Lower lobe of right lung (tissue), 2 donors: ENCODE measurements at regions not wholly inside any gene's neighbourhood (a gene's known extent, or its start where the extent isn't known, plus 50 kb on each side); places are given as distances from the start of the nearest gene placed in this dataset.

Experiments used
- ATAC-seq, 2 donors: fragments of 200-7000 bp; cut with Tn5 transposase; one replicate each; pipeline ENCODE4 v1.9.1; 2020 to 2022; ENCODE audit warnings: mild to moderate bottlenecking in 2 of 2, moderate library complexity in 2 of 2
- DNase-seq: peaks from one replicate; pipeline ENCODE4 v3.0.0-alpha.2; 2020
- H3K27ac ChIP-seq: fragments of 200-600 bp; one replicate; pipeline ENCODE4 v1.8.0; 2022
- H3K27me3 ChIP-seq: fragments of 200-600 bp; one replicate; pipeline ENCODE4 v1.8.0; 2022; ENCODE audit warnings: low read depth
- H3K36me3 ChIP-seq: fragments of 200-600 bp; one replicate; pipeline ENCODE4 v1.8.0; 2022; ENCODE audit warnings: mild to moderate bottlenecking
- H3K4me1 ChIP-seq: fragments of 200-600 bp; one replicate; pipeline ENCODE4 v1.8.0; 2022
- H3K4me3 ChIP-seq: fragments of 200-600 bp; one replicate; pipeline ENCODE4 v1.8.0; 2022; ENCODE audit warnings: mild to moderate bottlenecking
- H3K9me3 ChIP-seq: fragments of 200-600 bp; one replicate; pipeline ENCODE4 v1.8.0; 2022
- intact Hi-C: fragments of 100-400 bp; cut with DNase I; formaldehyde crosslinking; loops from one replicate; pipeline ENCODE4 v1.11.0; 2022
- TF ChIP-seq, protein P1 (sequence below): fragments of 200-600 bp; IDR thresholded peaks from one replicate; pipeline ENCODE4 v1.8.0; 2022; ENCODE audit warnings: antibody characterized with exemption, mild to moderate bottlenecking
- donor health status: DM: no; HTN: yes; CAD: no; lungs with severe emphysema.

DNA sequence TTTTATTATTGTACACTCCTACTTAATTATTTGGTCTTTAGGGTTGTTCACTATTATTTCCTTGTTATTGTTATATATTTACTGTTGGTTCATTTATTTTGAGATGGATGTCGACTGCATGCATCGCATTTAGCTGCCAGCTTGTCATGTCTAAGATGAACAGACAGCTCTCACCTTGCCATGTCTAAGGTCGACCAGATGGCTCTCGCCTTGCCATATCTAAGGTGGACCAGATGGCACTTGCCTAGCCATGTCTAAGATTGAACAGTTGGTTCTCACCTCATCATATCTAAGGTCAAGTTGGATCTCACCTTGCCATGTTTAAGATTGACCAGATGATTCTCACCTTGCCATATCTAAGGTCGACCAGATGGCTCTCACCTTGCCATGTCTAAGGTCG, 1440.9 kb downstream of the UQCRFS1 start:
- TF ChIP-seq, protein P1, sequence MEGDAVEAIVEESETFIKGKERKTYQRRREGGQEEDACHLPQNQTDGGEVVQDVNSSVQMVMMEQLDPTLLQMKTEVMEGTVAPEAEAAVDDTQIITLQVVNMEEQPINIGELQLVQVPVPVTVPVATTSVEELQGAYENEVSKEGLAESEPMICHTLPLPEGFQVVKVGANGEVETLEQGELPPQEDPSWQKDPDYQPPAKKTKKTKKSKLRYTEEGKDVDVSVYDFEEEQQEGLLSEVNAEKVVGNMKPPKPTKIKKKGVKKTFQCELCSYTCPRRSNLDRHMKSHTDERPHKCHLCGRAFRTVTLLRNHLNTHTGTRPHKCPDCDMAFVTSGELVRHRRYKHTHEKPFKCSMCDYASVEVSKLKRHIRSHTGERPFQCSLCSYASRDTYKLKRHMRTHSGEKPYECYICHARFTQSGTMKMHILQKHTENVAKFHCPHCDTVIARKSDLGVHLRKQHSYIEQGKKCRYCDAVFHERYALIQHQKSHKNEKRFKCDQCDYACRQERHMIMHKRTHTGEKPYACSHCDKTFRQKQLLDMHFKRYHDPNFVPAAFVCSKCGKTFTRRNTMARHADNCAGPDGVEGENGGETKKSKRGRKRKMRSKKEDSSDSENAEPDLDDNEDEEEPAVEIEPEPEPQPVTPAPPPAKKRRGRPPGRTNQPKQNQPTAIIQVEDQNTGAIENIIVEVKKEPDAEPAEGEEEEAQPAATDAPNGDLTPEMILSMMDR, result no peak
- intact Hi-C loops, result no loop called here
- DNase-seq (no peak), ATAC-seq (no peak)
- peaks cover 8% of the 10 kb centered on the region for H3K36me3 ChIP-seq
- H3K4me1 ChIP-seq, result no peaks in the 10 kb centered on the region
- no peak overlapping the region for H3K4me3 ChIP-seq
- peaks cover 13% of the 10 kb centered on the region for H3K9me3 ChIP-seq
- H3K27ac ChIP-seq, result no peak overlapping the region
- H3K27me3 ChIP-seq, result no peaks in the 10 kb centered on the region

DNA sequence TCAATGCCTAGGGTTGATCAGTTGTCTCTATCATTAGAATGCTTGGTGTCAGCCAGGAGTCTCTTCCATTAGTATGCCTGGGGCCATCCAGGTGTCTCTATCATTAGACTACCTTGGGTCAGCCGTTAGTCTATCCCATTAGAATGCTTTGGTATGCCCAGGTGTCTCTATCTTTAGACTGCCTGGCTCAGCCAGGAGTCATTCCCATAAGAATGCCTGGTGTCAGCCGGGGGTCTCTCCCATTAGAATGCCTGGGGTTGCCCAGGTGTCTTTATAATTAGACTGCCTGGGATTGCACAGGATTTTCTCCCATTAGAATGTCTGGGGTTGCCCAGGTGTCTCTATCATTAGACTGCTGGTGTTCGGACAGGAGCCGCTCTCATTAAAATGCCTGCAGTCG, 1442.9 kb downstream of the UQCRFS1 start:
- Histone ChIP-seq H3K27ac (no peak overlapping the region), H3K4me3 (no peak overlapping the region), H3K4me1 (no peaks in the 10 kb centered on the region), H3K9me3 (peaks cover 24% of the 10 kb centered on the region), H3K36me3 (peaks cover 8% of the 10 kb centered on the region), H3K27me3 (no peaks in the 10 kb centered on the region)
- TF ChIP-seq, protein P1, result no peak
- no peak for DNase-seq
- no peak for ATAC-seq
- intact Hi-C loops, result no loop called here

DNA sequence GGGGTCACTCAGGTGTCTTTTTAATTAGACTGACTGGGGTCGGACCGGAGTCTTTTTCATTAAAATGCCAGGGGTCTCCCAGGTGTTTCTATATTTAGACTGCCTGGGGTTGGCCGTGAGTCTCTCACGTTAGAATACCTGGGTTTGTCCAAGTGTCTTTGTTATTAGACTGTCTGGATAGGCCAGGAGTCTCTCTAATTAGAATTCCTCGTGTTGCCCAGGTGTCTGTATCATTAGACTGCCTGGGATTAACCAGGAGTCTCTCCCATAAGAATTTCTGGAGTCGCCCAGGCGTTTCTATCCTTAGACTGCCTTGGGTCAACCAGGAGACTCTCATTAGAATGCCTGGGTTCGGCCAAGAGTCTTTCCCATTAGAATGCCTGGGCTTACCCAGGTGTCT, 1445.7 kb downstream of the UQCRFS1 start:
- intact Hi-C loops, result no loop called here
- TF ChIP-seq, protein P1, result no peak
- ATAC-seq (no peak), DNase-seq (no peak)
- Histone ChIP-seq H3K4me3 (no peak overlapping the region), H3K4me1 (no peaks in the 10 kb centered on the region), H3K9me3 (peaks cover 32% of the 10 kb centered on the region), H3K27ac (no peak overlapping the region), H3K36me3 (no peaks in the 10 kb centered on the region), H3K27me3 (no peaks in the 10 kb centered on the region)

DNA sequence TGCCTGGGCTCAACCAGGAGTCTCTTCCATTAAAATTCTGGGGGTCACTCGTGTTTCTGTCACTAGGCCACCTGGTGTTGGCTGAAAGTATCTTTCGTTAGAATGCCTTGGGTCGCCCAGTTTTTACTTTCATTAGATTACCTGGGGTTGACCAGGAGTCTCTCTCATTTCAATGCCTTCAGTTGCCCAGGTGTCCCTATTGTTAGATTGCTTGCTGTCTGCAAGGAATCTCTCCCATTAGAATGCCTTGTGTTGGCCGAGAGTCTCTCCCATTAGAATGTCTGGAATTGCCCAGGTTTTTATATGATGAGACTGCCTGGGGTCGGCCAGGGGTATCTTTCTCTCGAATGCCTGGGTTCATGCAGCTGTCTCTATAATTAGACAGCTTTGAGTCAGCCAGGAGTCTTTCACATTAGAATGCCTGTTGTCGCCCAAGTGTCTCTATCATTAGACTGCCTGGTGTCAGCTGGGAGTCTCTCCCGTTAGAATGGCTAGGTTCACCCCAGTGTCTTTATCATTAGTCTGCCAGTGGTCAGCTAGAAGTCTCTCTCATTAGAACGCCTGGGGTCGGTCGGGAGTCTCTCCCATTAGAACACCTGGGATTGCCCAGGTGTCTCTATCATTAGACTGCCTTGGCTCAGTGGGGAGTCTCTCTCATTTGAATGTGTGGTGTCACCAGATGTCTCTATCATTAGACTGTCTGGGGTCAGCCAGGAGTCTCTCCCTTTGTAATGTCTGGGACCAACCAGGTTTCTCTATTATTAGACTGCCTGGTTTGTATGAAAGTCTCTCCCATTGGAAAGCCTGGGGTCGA, 1446.8 kb downstream of the UQCRFS1 start:
- H3K9me3 ChIP-seq, result peaks cover 32% of the 10 kb centered on the region
- no peaks in the 10 kb centered on the region for H3K4me1 ChIP-seq
- intact Hi-C loops, result no loop called here
- no peaks in the 10 kb centered on the region for H3K36me3 ChIP-seq
- TF ChIP-seq, protein P1, result no peak
- no peak for DNase-seq
- H3K4me3 ChIP-seq, result no peak overlapping the region
- H3K27me3 ChIP-seq, result no peaks in the 10 kb centered on the region
- ATAC-seq, result no peak
- H3K27ac ChIP-seq, result no peak overlapping the region

DNA sequence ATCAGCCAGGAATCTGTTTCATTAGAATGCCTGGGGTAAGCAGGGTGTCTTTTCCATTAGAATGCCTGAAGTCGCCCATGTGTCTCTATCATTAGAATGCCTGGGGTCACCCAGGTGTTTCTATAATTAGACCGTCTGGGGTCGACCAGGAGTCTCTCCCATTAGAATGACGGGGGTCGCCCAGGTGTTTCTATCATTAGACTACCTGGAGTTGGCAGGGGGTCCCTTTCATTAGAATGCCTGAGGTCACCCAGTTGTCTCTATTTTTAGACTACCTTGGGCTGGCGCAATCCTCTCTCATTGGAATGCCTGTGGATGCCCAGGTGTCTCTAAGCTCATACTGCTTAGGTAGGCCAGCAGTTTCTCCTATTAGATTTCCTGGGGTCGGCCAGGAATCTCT, 1447.6 kb downstream of the UQCRFS1 start:
- Histone ChIP-seq H3K4me1 (no peaks in the 10 kb centered on the region), H3K27me3 (no peaks in the 10 kb centered on the region), H3K36me3 (no peaks in the 10 kb centered on the region), H3K27ac (no peak overlapping the region), H3K4me3 (no peak overlapping the region), H3K9me3 (peaks cover 32% of the 10 kb centered on the region)
- no peak for ATAC-seq
- intact Hi-C loops, result no loop called here
- TF ChIP-seq, protein P1, result no peak
- no peak for DNase-seq
